ENCODE measurements at regions not wholly inside any gene's neighbourhood (a gene's known extent, or its start where the extent isn't known, plus 50 kb on each side); places are given as distances from the start of the nearest gene placed in this dataset.

DNA sequence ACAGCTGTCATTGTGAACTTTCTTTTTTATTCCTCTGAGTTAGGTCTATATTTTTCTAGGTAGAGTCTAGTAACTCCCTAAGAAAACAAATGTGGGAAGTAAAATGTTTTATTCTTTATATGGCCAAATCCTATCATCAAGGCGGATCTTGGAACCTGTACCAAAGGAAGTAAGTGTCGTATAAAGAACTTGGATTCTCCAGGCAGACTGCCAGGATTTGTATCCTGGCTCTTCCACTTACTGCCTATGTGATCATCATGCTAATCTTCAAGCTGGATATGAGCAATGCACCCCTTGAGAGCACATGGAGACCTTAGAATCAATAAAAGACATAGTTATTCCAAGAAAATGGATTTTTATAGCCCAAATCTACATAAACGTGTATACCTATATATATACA lies 286.5 kb downstream of the PCDH17 start:
- no peak for DNase-seq

DNA sequence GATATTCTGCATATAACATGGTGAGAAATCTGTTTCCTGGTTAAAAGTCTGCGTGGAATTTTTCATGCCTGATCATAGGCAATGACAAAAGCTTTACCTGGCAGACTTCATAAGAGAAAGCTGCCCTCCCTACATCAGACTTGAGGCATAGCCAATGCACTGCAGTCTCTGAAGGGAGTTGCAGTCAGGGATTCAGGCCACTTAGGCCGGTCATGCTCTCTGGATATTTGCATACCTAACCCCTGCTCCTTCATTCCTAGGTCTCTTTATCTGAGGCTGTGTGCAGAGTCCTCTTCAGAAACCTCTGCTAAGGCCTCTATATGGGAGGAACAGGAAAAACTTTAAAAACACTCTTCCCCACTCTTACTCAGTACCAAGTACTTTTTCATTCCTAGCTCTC lies 287.4 kb downstream of the PCDH17 start:
- no peak for DNase-seq

DNA sequence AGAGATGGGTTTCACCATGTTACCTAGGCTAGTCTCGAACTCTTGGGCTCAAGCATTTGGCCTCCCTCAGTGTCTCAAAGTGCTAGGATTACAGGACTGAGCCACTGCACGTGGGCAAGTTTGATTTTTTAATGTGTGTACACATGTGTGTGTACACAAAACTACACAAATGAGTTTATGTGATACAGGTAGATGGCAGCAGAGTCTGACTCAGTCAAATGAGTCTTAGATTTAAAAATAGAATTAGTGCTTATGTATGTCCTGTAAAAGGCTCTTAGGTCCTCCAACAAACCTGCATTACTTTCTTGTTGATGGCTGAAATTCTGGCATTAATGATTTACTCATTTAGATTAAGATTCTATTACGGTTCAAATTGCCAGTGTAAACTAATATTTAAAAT lies 293.7 kb downstream of the PCDH17 start:
- DNase-seq = no peak

DNA sequence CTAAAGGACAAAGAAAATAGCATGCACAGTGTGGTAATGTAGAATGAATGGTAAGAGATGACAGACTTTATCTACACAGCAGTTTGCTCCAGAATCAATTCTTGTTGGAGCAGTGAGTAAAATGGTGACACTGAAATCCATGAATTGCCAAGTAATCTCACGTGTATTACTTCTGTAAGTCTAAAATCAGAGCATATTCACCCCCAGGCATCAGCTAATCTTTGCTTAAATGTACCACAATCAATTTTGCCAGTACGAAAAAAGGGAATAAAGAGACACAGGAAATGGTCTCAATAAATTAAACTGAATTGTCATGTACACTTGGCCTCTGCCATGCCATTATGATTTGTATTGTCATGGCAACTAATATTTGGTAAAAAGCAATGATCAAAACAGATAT lies 294.2 kb downstream of the PCDH17 start:
- DNase-seq = no peak

DNA sequence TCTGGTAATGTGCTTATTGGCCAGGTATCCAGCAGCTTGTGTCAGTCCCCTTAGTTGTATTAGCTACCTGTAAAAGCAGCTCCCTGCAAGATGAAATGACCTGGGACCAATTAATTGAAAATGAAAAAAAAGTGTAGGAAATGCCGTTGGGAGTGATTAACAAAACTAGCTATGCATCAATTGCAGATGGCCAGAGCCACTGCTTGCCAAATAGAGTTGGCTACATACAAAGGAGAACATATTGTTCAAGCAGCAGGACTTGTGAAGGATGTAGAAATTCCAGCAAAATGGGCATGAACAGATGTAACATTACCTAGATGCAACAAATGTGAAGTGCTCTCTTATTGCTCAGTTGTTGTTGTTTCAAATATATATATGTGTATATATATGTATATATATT lies 300.5 kb downstream of the PCDH17 start:
- DNase-seq = no peak

DNA sequence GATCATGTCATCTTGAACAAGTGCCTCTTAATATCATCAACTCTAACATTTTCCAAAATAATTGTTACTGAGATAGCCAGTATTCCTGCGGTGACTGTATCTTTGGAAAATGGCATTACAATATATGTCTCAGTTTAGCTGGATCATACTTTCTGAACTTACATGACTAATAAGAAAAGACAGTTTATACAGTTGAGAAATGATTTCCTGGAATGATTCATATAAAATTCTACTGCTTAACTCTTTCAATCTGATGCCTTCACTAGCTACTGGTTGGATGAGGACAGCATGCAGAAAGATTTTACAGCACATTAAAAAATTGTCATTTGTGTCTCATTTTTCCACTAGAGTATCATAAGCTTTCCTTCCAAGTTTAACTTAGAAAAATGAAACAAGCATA lies 302.1 kb downstream of the PCDH17 start:
- no peak for DNase-seq

DNA sequence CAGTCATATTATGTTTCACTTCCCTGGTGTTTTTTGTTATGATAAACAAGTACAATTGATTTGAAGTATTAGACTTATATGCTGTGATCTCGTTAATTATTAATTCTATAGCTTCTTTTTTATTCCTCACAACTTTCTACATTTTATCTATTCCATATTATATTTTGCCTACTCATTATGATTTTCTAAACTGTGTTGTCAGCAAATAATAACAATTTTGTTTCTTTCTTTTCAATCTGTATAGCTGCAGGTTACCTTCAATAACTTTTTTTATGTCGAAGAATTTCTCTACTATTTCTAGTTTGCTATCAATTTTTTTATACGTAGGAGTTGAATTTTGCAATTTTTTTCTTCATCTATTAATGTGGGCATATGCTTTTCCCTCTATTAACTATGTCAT lies 304.4 kb downstream of the PCDH17 start:
- no peak for DNase-seq

DNA sequence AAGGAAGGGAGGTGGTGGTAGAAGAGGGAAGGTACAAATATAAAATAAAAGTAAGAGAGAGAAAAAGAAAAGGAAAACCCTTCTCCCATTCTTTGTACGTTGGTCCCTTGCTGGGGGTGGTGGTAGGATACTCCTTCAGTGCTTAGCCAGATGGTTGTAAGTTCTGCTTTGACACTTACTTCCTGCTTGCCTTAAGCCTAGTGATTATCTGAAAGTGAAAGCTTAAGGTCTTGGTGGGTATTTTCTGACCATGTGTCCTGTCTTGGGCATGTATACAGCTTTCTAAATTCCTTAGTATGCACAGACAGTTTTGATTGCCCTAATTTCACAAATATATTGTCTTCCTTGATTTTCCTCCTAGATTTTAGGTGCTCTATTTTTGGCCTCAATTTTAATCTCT lies 314.8 kb downstream of the PCDH17 start:
- no peak for DNase-seq

DNA sequence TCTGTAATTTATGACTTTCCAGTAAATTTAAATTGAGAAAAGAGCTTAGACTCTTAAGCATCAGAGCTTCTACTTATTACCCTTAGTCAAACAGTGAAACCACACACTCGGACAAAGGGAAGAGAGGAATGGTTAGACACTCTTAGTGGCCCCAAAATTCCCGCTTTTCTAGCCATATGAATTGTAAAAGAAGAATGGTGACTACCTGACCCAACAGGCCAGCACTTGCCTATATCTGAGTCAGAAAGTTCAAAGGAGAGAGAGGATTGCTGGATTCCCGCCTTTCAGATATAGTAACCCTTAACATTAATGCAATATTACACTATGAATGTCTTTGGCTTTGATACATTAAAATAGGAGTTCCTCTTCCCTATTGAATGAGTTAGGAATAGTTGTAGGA lies 317.3 kb downstream of the PCDH17 start:
- no peak for DNase-seq

DNA sequence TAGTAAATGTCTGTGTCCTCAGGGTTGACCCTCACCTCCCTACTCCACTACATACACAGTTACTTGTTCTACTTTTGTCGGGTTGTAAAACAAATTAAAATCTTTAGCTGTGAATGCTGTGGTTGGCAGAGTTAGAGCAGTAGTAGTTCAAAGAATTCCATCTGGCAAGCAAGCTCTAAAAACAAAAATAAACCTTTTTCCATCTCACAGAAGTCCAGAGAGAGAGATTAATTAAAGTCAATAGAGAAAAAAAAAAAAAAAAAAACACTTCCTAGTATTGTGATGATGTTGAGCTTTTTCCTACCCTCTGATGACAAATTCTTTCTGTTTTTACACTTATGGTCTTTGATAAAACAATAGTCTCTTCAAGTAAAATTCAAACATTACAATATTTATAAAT lies 338.4 kb downstream of the PCDH17 start:
- no peak for DNase-seq

DNA sequence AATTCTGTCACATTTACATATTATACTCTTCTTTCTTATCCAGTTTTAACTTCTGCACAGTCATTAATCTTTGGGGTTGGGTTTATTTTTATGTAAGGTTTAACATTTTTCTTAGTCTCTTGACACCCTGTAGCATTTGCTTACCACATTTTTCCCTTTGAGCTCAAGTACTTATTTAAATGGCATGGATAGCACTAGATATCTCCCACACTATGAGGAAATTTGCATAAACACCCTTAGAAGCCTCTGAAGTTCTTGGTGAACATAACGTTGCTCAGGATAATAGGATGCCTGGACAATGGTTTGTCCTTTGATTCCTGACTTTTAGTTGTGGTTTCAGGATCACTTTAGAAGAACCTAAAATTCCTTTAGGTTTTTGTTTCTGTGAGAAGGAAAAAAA lies 338.9 kb downstream of the PCDH17 start:
- DNase-seq = no peak

DNA sequence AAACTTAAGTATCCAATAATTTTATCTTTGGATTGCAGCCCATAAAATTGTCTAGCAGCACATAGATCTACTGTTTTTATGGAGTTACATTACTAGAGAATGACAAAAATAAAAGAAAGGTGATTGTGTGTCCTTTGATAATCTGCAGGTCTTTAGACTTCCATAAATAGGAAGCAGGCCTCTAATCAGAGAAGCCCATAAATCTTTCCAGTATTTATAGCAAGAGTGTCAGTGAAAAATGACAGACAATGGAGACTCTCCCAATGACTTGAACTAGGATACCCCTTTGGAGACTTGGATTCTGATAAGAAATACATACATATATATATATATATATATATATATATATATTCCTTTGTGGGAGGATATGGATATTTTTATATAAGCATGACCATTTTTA lies 351.2 kb downstream of the PCDH17 start:
- no peak for DNase-seq

DNA sequence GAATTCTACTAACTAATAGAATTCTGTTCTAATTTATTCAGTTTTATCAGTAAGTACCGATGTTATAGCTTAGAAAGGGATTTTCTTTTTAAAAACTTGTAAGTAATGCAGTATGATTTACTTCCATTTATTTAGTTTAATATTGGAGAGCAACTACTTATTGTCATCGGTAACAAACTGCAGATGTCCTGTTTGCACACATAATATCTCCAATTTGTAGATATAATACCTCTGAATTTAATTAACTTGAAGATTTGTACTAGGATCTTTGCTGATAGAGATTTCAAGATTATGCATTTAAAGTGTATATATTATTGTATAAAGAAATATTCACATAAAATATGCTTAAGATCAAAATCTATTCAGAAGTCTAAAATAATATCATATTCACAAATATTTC lies 356.7 kb downstream of the PCDH17 start:
- no peak for DNase-seq

DNA sequence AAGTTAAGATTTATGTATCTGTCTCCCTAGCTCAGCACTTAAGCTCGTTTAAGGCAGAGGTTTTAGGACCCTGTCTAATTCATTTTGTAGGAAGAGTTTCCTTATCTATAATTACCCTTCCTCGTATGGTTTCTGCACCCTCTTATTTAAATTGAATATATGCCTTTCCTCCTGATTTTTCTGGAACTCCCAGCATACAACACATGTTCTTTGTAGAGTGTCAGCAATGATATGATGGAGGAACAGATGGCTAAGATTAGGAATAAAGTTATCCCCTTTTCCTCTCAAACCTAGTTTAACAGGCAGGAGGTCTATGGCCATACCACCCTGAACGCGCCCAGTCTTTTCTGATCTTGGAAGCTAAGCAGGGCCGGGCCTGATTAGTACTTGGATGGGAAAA lies 359.5 kb downstream of the PCDH17 start:
- DNase-seq = no peak

DNA sequence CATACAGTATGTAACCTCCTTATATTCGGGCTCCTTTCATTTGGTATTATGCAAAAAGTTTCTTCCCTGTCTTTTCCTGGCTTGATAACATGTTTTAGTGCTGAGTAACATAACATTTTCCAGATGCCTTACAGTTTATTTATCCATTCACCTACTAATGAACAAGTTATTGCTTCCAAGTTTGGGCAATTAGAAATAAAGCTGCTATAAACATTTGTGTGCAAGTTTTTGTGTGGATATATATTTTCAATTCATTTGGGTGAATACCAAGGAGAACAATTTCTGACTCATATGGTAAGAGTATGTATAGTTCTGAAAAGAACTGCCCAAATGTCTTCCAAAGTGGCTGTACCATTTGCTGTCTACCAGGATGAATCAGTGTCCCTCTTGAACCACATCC lies 360.9 kb downstream of the PCDH17 start:
- no peak for DNase-seq

DNA sequence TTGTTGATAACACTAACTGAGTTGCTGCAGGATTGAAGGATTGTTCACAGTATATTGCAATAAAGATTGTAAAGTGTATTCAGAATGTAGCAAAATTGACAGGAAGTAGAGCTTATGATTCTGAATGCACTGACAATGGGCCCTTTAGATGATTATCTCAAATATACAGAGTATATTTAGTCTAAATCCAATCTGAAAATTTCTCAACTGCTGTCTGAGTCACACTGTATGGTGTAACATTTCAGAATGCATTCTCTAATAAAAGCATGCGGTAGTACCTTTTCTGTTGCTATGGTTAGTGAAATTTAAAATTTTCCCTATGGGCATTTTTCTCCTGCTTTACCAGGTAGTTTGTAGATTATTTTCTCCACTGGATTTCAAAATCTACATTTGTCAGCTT lies 365.2 kb downstream of the PCDH17 start:
- DNase-seq = no peak

DNA sequence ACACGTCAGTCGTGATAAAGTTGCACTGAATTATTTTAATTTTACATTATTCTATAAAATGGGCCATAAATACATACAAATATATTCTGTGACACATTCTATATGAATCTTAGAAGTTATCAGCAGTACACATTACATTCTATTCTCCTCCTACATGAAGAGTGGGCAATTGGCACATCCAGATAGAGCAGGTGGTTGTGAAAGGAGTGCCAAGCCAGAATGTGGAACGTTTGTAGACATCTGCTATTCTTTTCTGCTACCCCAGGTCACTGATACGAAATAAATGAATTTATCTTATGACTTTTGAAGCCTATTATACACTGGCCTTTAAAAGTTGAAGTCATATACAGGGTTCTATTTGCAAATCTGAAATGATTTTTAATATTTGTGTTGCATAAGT lies 373.2 kb downstream of the PCDH17 start:
- DNase-seq = no peak

DNA sequence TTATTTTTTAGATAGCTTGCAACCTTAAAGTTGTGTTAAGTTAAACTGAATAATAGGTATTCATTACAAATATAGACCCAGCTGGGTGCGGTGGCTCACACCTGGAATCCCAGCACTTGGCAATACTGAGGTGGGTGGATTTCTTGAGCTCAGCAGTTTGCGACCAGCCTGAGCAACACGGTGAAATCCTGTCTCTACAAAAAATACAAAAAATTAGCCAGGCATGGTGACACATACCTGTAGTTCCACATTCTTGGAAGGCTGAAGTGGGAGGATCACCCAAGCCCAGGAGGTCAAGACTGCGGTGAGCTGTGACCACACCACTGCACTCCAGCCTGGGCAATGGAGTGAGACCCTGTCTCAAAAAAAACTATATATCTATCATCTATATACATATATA lies 386.5 kb downstream of the PCDH17 start:
- no peak for DNase-seq

DNA sequence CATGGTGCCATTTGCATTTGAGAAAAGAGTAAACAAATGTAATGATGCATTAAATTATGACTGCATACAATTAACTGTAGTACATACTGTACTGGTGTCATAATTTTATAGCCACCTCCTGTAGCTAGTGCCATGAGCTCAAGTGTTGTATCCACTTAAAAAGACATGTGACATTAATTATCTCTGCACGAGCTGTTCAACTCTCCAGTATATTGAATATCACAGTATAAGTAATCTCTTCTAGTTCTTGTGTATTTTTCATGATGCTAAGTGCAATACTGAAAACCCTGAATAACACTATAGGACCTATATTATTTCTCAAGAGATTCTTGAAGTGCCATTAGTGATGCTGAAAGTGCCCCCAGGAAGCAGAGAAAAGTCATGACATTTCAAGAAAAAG lies 387.3 kb downstream of the PCDH17 start:
- DNase-seq = no peak

DNA sequence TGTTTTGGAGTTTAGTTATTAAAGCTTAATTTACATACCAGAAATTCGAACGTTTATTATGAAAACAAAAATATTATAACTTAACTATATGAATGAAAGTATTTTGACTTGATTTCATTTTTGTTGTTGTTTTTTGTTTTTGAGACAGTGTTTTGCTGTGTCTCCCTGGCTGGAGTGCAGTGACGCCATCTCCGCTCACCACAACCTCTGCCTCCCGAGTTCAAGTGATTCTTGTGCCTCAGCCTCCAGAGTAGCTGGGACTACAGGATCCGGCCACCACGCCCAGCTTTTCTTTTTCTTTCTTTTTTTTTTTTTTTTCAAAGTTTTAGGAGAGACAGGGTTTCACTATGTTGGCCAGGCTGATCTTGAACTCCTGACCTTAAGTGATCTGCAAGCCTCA lies 392.6 kb downstream of the PCDH17 start:
- no peak for DNase-seq

DNA sequence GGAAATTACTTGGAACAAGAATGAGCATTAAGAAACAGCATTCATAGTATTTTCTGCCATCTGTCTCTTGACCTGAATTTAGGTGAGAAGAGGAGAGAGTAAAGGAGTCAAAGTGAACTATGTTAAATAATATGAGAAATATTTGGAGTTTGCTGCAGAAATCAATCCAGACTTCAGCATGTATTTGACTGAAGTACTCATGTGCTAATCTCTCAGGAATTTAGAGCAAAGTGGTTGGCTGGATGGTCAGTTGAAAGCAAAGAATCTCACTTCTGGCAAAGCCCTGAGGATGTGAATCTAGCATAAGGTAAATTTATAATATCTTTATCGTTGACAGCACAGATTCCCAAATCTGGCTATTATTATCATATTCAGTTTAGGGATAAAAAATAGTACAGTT lies 394.3 kb downstream of the PCDH17 start:
- DNase-seq = no peak

DNA sequence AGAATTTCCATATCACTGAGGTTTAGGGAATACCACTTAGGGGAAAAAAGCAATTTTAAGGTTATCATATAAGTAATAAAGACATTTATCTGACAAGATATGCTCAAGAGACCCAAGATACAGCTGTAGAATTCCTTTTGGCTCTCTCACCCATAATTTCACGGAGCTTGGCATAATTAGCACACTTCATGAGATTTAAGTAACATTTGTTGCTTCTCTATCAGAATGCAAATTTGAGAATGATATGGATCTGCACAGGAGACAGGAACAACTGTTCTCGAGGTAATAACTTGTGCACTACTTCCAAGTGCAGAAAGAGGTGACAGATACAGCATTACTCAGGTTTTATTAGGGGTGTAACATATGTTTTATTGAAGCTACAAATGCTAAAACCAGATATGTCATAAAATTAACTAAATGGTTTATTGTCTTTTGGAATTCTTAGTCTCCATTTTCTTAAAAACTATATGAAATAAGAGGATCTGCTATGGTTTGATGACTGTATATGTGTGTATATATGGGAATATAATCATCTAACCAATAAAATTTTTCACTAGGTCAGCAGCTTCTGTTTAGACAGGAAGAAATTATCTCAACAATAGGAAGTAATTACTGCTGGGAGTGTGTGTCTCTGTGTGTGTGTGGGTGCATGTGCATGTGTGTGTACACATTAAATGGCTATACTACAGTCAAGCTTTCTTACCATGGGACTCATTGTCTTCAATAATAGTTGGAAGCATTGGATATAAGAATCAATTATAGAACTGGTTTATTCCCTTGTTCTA lies 401.3 kb downstream of the PCDH17 start:
- DNase-seq = no peak

DNA sequence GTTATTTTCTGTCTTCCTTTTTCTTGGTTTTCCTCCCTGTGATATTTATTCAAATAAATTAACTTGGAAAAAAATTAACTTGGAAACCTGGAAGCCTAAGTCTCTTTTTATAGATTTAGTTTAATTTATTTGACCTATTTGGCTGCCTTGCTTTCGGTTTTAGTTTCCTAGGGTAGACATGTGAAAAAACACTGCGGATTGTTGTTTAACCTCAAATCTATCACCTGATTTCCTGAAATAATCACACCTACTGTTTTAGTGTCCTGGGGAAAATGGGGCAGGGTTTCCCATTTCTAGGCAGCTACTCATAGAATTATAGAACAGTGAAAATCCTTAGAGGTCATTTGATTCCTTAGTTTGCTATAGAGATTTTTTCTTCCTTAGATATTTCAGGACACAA lies 412.4 kb downstream of the PCDH17 start:
- DNase-seq = no peak

DNA sequence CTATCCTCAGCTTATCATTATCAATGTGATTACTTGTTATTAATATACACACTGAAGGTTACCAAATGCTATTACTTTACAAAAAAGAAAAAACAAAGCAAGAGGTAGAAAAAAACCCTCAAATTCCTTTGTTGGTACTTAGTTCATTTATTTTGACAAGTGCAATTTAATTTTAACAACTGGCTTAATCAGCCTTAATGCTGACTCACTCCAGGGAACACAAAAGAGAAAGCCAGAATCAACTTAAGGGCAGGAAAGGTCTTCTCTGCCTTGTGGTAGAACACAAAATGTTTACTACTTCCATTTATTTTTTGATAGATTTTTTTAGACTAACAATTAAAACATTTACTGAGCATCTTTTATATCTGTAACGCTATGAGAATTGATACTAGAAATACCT lies 417.1 kb downstream of the PCDH17 start:
- no peak for DNase-seq

DNA sequence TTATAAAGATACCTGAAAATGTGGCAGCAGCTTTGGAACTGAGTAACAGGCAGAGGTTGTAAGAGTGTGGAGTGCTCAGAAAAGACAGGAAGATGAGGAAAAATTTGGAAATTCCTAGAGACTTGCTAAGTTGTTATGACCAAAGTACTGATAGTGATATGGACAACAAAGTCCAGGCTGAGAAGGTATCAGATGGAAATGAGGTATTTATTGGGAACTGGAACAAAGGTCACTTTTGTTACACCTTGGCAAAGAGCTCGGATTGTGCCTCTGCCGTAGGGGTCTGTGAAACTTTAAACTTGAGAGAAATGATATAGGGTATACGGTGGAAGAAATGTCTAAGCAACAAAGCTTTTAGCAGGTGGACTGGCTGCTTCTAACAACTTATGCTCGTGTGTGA lies 419.9 kb downstream of the PCDH17 start:
- DNase-seq = no peak

All from activated CD4-positive, CD25-positive, alpha-beta regulatory T cell (primary cell).